B cell (primary cell): ENCODE measurements at regions not wholly inside any gene's neighbourhood (a gene's known extent, or its start where the extent isn't known, plus 50 kb on each side); places are given as distances from the start of the nearest gene placed in this dataset.

Source experiments
- ATAC-seq: fragments of 200-7000 bp; cut with Tn5 transposase; one replicate; pipeline ENCODE4 v1.10.0; 2021; ENCODE audit warnings: low read depth, mild to moderate bottlenecking, moderate number of reproducible peaks, moderate library complexity
- CTCF ChIA-PET: fragments of 350-600 bp; sonication (Branson Sonifier 250); formaldehyde crosslinking; loops from one replicate; lab custom pipeline; 2021; ENCODE audit warnings: antibody characterized with exemption, inconsistent platforms; lab: Charles Lee
- POLR2A ChIA-PET: fragments of 350-600 bp; sonication (Branson Sonifier 250); formaldehyde crosslinking; loops from one replicate; lab custom pipeline; 2021; ENCODE audit warnings: antibody characterized with exemption; lab: Charles Lee
- DNase-seq: peaks from one replicate; pipeline ENCODE4 v3.0.0; 2013
- H2AFZ ChIP-seq: 2 replicates; pipeline ENCODE4 v1.6.1; 2012; ENCODE audit warnings: mild to moderate bottlenecking, low read depth, low read length; ENCODE audit not compliant: insufficient read depth, poor library complexity, severe bottlenecking
- H3K27ac ChIP-seq, 2 donors: 1 replicate in 1 of 2; 2 replicates in 1 of 2; pipeline ENCODE4 v1.5.1; 2012 to 2013; ENCODE audit warnings: low read length in 2 of 2, mild to moderate bottlenecking in 2 of 2, moderate library complexity in 1 of 2
- H3K27me3 ChIP-seq, 4 experiments: fragments of 200-600 bp in 1 of 4; sonication (generic) in 1 of 4; replicated peaks in 1 of 4; 1 replicate in 2 of 4; 2 replicates in 2 of 4; pipeline versions ENCODE4 v1.6.1 to v1.7.0; 2013 to 2016; ENCODE audit warnings: low read length in 3 of 4, mild to moderate bottlenecking in 2 of 4, mixed read lengths in 1 of 4, moderate library complexity in 1 of 4; ENCODE audit not compliant: insufficient read depth in 4 of 4, control insufficient read depth in 3 of 4; ENCODE audit errors: control extremely low read depth in 1 of 4
- H3K36me3 ChIP-seq, 2 experiments: replicated peaks in 1 of 2; 1 replicate in 1 of 2; 2 replicates in 1 of 2; pipeline versions ENCODE4 v1.6.1 to v1.7.1; 2013; ENCODE audit warnings: low read length in 1 of 2; ENCODE audit not compliant: insufficient read depth in 2 of 2, control insufficient read depth in 1 of 2; ENCODE audit errors: control extremely low read depth in 1 of 2, extremely low read depth in 1 of 2
- H3K4me1 ChIP-seq, 2 donors: fragments of 200-600 bp in 1 of 2; sonication (generic) in 1 of 2; 1 replicate in 1 of 2; 2 replicates in 1 of 2; pipeline versions ENCODE4 v1.5.1 to v1.6.1; 2013 to 2017; ENCODE audit warnings: low read length in 2 of 2; ENCODE audit not compliant: control insufficient read depth in 2 of 2, insufficient read depth in 2 of 2
- H3K4me2 ChIP-seq: replicated peaks from 2 replicates; pipeline ENCODE3; 2012; ENCODE audit warnings: mild to moderate bottlenecking, low read depth, low read length; ENCODE audit not compliant: poor library complexity, severe bottlenecking
- H3K4me3 ChIP-seq, 5 experiments: fragments of 200-600 bp in 1 of 5; sonication (generic) in 1 of 5; 1 replicate in 3 of 5; 2 replicates in 2 of 5; pipeline versions ENCODE4 v1.5.1 to v1.7.0; 2011 to 2016; ENCODE audit warnings: low read length in 4 of 5, mild to moderate bottlenecking in 4 of 5, low read depth in 2 of 5, control low read depth in 1 of 5, moderate library complexity in 1 of 5; ENCODE audit not compliant: insufficient read depth in 1 of 5; ENCODE audit errors: control extremely low read depth in 1 of 5, extremely low read depth in 1 of 5
- H3K79me2 ChIP-seq: fragments of 200-600 bp; sonication (generic); one replicate; pipeline ENCODE4 v1.6.0; 2016; ENCODE audit warnings: low read length; ENCODE audit not compliant: control insufficient read depth, insufficient read depth
- H3K9ac ChIP-seq: fragments of 200-600 bp; sonication (generic); 2 replicates; pipeline ENCODE4 v1.6.1; 2017; ENCODE audit warnings: mild to moderate bottlenecking, low read length, moderate library complexity
- H3K9me3 ChIP-seq, 3 donors: one replicate each; pipeline versions ENCODE4 v1.6.1 to v1.7.1; 2013; ENCODE audit warnings: low read length in 2 of 3; ENCODE audit not compliant: control insufficient read depth in 2 of 3, insufficient read depth in 1 of 3; ENCODE audit errors: control extremely low read depth in 1 of 3
- H4K20me1 ChIP-seq: 2 replicates; pipeline ENCODE4 v1.6.0; 2012; ENCODE audit warnings: mild to moderate bottlenecking, low read length; ENCODE audit not compliant: insufficient read depth, control insufficient read depth, poor library complexity, severe bottlenecking
- H3K27ac Mint-ChIP-seq: one replicate; pipeline ENCODE4 v1.8.0; 2021; ENCODE audit warnings: mixed read lengths
- H3K27me3 Mint-ChIP-seq: one replicate; pipeline ENCODE4 v1.8.0; 2021; ENCODE audit warnings: mixed read lengths
- H3K4me1 Mint-ChIP-seq: one replicate; pipeline ENCODE4 v1.8.0; 2021; ENCODE audit warnings: mixed read lengths
- H3K4me3 Mint-ChIP-seq: one replicate; pipeline ENCODE4 v1.8.0; 2021; ENCODE audit warnings: mixed read lengths
- H3K9me3 Mint-ChIP-seq: one replicate; pipeline ENCODE4 v1.8.0; 2022; ENCODE audit warnings: mixed read lengths; ENCODE audit not compliant: insufficient read depth
- EZH2 ChIP-seq: IDR thresholded peaks from 2 replicates; pipeline ENCODE4 v1.6.1; 2012; ENCODE audit warnings: borderline replicate concordance, low read depth, mild to moderate bottlenecking, moderate library complexity, low read length; ENCODE audit not compliant: insufficient read depth, poor library complexity, severe bottlenecking
- WGBS: methylation state at CpG from one replicate; pipeline ENCODE4 v1.1.5; 2013; ENCODE audit warnings: missing lambda C conversion rate; ENCODE audit not compliant: insufficient coverage; 5-methylcytosine and 5-hydroxymethylcytosine counted together
- intact Hi-C: fragments of 100-400 bp; cut with micrococcal nuclease; formaldehyde crosslinking; loops from one replicate; pipeline ENCODE4 v1.10.0; 2022
- TF ChIP-seq, protein P1 (sequence below): fragments of 200-600 bp; IDR thresholded peaks from one replicate; pipeline ENCODE4 v1.8.0; 2022; ENCODE audit warnings: antibody characterized with exemption, mild to moderate bottlenecking

DNA sequence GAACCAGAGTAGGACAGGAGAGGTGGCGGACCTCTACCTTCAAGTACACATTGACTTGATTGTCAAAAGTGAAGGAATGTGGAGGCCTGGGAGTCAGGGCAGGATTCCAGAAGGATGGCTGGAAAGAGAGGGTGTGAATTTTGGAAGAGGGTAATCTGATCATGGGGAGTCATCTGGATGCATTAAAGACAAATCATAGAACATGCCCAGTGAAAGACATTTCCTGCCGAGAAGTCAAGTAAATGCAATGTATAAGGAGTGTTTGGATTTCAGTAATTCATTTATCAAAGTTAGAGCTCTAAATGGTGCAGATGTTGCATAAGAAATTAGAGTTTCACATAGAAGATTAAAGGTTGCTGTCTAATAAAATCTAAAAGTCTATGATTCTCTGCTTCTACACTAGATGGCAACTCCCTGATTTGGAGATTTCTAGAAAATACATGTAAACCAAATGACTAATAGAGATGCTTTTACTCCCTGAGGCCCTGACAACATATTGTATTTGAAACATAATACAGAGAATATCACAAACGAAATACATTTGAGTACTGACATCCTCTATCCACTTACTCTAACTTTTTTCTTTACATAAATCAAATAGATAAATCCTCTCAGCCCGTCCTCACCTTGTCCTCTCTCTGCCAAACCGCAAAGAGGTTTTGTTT is 91.3 kb downstream of the KCNA5 start:
- 100% methylated on average over 2 of the region's 5 CpGs for WGBS
- DNase-seq = no peak
- Histone ChIP-seq H3K4me1 (no peaks in the 10 kb centered on the region), H4K20me1 (no peaks in the 10 kb centered on the region), H3K79me2 (no peaks in the 10 kb centered on the region), H3K4me2 (no peak overlapping the region), H3K9ac (no peak overlapping the region), H3K4me3 (no peak overlapping the region), H3K36me3 (no peaks in the 10 kb centered on the region), H3K27ac (no peak overlapping the region), H2AFZ (no peak overlapping the region), H3K9me3 (no peaks in the 10 kb centered on the region), H3K27me3 (peaks cover 0 to 15% (median 0%) of the 10 kb centered on the region in 4 experiments)
- ChIA-PET CTCF (no interaction called here), POLR2A (no interaction called here)
- intact Hi-C loops = no loop called here
- no peak overlapping the region for H3K27ac Mint-ChIP-seq
- TF ChIP-seq, protein P1, sequence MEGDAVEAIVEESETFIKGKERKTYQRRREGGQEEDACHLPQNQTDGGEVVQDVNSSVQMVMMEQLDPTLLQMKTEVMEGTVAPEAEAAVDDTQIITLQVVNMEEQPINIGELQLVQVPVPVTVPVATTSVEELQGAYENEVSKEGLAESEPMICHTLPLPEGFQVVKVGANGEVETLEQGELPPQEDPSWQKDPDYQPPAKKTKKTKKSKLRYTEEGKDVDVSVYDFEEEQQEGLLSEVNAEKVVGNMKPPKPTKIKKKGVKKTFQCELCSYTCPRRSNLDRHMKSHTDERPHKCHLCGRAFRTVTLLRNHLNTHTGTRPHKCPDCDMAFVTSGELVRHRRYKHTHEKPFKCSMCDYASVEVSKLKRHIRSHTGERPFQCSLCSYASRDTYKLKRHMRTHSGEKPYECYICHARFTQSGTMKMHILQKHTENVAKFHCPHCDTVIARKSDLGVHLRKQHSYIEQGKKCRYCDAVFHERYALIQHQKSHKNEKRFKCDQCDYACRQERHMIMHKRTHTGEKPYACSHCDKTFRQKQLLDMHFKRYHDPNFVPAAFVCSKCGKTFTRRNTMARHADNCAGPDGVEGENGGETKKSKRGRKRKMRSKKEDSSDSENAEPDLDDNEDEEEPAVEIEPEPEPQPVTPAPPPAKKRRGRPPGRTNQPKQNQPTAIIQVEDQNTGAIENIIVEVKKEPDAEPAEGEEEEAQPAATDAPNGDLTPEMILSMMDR = no peak
- no peak for TF ChIP-seq EZH2
- H3K27me3 Mint-ChIP-seq = peaks cover 40% of the 10 kb centered on the region
- H3K9me3 Mint-ChIP-seq = no peaks in the 10 kb centered on the region
- H3K4me1 Mint-ChIP-seq = no peaks in the 10 kb centered on the region
- H3K4me3 Mint-ChIP-seq = no peak overlapping the region
- ATAC-seq = no peak

DNA sequence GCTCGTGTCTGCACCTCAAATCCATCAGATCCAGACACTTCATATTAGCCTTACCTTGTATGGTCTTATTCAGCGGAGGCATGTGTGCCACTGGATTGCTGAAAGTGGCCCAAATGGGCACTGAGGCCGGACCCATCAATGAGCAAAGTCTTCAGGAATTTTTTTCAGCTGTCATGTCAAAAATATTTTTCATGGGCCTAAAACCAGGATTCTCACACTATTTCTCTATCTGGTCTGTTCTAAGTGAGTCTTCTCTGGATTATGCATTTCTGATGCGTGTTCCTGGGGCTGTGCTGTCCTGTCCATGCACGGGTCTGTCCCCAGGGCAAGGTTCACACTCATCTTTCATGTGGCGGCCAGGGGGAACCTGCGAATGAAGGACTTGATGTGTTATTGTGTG is 94.6 kb downstream of the KCNA5 start:
- POLR2A ChIA-PET = no interaction called here
- Histone ChIP-seq H2AFZ (no peak overlapping the region), H3K9me3 (no peaks in the 10 kb centered on the region), H3K4me1 (no peaks in the 10 kb centered on the region), H3K27me3 (peaks cover 0 to 19% (median 0%) of the 10 kb centered on the region in 4 experiments), H3K9ac (no peak overlapping the region), H4K20me1 (no peaks in the 10 kb centered on the region), H3K36me3 (no peaks in the 10 kb centered on the region), H3K4me2 (no peak overlapping the region), H3K27ac (no peak overlapping the region), H3K4me3 (no peak overlapping the region), H3K79me2 (no peaks in the 10 kb centered on the region)
- no peak overlapping the region for H3K4me3 Mint-ChIP-seq
- H3K27ac Mint-ChIP-seq = no peak overlapping the region
- CTCF ChIA-PET = no interaction called here
- WGBS = 78% methylated on average over 6 of the region's 7 CpGs
- H3K4me1 Mint-ChIP-seq = no peaks in the 10 kb centered on the region
- ATAC-seq = no peak
- TF ChIP-seq, protein P1 = no peak
- no peak for TF ChIP-seq EZH2
- intact Hi-C loops = no loop called here
- DNase-seq = no peak
- no peaks in the 10 kb centered on the region for H3K9me3 Mint-ChIP-seq
- peaks cover 28% of the 10 kb centered on the region for H3K27me3 Mint-ChIP-seq
